ENCODE measurements at regions not wholly inside any gene's neighbourhood (a gene's known extent, or its start where the extent isn't known, plus 50 kb on each side); places are given as distances from the start of the nearest gene placed in this dataset.

- Histone ChIP-seq H3K4me1 (ENCODE audit: control insufficient read depth in 1 of 2, insufficient read depth in 1 of 2, low read depth in 1 of 2, low read length in 1 of 2) (no peaks in the 10 kb centered on the region), H3K9me3 (no peaks in the 10 kb centered on the region), H3K36me3 (no peaks in the 10 kb centered on the region), H3K27ac (no peak overlapping the region), H3K4me3 (ENCODE audit: low read depth in 1 of 2, low read length in 1 of 2) (no peak overlapping the region), H3K27me3 (no peaks in the 10 kb centered on the region)
- TF ChIP-seq CTCF (IDR thresholded peaks at IDR 0.05) = no peak
Measured at GRCh38 chr5:56493766-56494165, 260.6 kb upstream of the ANKRD55 start.

GRCh38 chr5:56493308-56493707, 260.2 kb upstream of the ANKRD55 start:
- TF ChIP-seq CTCF (IDR thresholded peaks at IDR 0.05) = no peak
- Histone ChIP-seq H3K27ac (no peak overlapping the region), H3K27me3 (no peaks in the 10 kb centered on the region), H3K9me3 (no peaks in the 10 kb centered on the region), H3K4me3 (ENCODE audit: low read depth in 1 of 2, low read length in 1 of 2) (no peak overlapping the region), H3K4me1 (ENCODE audit: control insufficient read depth in 1 of 2, insufficient read depth in 1 of 2, low read depth in 1 of 2, low read length in 1 of 2) (no peaks in the 10 kb centered on the region), H3K36me3 (no peaks in the 10 kb centered on the region)

GRCh38 chr5:56492812-56493211, 259.7 kb upstream of the ANKRD55 start:
- Histone ChIP-seq H3K27me3 (no peaks in the 10 kb centered on the region), H3K27ac (no peak overlapping the region), H3K9me3 (no peaks in the 10 kb centered on the region), H3K4me3 (ENCODE audit: low read depth in 1 of 2, low read length in 1 of 2) (no peak overlapping the region), H3K36me3 (no peaks in the 10 kb centered on the region), H3K4me1 (ENCODE audit: control insufficient read depth in 1 of 2, insufficient read depth in 1 of 2, low read depth in 1 of 2, low read length in 1 of 2) (no peaks in the 10 kb centered on the region)
- no peak for TF ChIP-seq CTCF (IDR thresholded peaks at IDR 0.05)

GRCh38 chr5:56490971-56491468, 257.9 kb upstream of the ANKRD55 start:
- no peak for TF ChIP-seq CTCF (IDR thresholded peaks at IDR 0.05)
- Histone ChIP-seq H3K9me3 (no peaks in the 10 kb centered on the region), H3K4me1 (ENCODE audit: control insufficient read depth in 1 of 2, insufficient read depth in 1 of 2, low read depth in 1 of 2, low read length in 1 of 2) (no peaks in the 10 kb centered on the region), H3K27me3 (no peaks in the 10 kb centered on the region), H3K36me3 (no peaks in the 10 kb centered on the region), H3K4me3 (ENCODE audit: low read depth in 1 of 2, low read length in 1 of 2) (no peak overlapping the region), H3K27ac (no peak overlapping the region)

GRCh38 chr5:56489272-56489671, 256.1 kb upstream of the ANKRD55 start:
- H3K9me3 ChIP-seq = no peaks in the 10 kb centered on the region
- TF ChIP-seq CTCF (IDR thresholded peaks at IDR 0.05) = no peak
- no peaks in the 10 kb centered on the region for H3K4me1 ChIP-seq (ENCODE audit: control insufficient read depth in 1 of 2, insufficient read depth in 1 of 2, low read depth in 1 of 2, low read length in 1 of 2)
- H3K4me3 ChIP-seq (ENCODE audit: low read depth in 1 of 2, low read length in 1 of 2) = no peak overlapping the region
- H3K27me3 ChIP-seq = no peaks in the 10 kb centered on the region
- H3K36me3 ChIP-seq = no peaks in the 10 kb centered on the region
- H3K27ac ChIP-seq = no peak overlapping the region

Measured in neutrophil (primary cell).